Activated CD4-positive, alpha-beta T cell treated with anti-CD3 and anti-CD28 coated beads, Interleukin-2, amount 50 U/mL, for 24 hours (primary cell): ENCODE measurements at regions not wholly inside any gene's neighbourhood (a gene's known extent, or its start where the extent isn't known, plus 50 kb on each side); places are given as distances from the start of the nearest gene placed in this dataset.
"Not testable (repeated sequence)": the region's sequence is repeated elsewhere in the genome, so short reads cannot be mapped to it uniquely, and the experiment has no call there.

ENCODE experiments used
- DNase-seq, 2 donors: peaks; one replicate each; pipeline ENCODE4 v3.0.0-alpha.2; 2020; ENCODE audit warnings: low read depth in 1 of 2, low spot score in 1 of 2

DNA sequence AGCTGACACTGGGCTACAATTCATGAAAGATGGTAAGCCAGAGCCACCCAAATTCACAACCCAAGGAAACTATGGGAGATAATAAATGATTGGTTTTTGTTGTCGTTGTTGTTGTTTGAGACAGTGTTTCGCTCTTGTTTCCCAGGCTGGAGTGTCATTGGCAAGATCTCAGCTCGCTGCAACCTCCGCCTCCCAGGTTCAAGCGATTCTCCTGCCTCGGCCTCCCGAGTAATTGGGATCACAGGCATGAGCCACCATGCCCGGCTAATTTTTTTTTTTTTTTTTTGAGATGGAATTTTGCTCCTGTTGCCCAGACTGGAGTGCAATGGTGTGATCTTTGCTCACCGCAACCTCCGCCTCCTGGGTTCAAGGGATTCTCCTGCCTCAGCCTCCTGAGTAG lies 65.9 kb upstream of the METTL9 start:
- not testable (repeated sequence) for DNase-seq

- not testable (repeated sequence) for DNase-seq
Measured at GRCh38 chr16:21534561-21534960, 64.8 kb upstream of the METTL9 start.

DNA sequence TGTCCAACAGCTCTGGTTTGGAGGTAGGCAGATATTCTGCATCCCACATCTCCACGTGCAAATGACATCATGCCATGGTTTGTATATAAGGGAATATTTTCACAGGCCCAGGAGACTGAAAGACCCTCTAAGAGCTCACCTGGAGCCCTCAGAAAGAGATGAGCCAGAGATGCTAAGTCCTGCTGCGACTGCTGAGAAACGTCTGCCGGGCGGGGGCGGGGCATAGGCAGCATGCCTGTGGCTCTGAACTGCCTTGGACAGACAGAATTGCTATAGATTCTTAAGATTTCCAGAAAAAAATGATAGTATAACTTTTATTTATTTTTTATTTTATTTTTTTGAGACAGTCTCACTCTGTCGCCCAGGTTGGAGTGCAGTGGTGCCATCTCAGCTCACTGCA lies 64.2 kb upstream of the METTL9 start:
- DNase-seq, result not testable (repeated sequence)

GRCh38 chr16:21536740-21537139 lies 62.6 kb upstream of the METTL9 start:
- not testable (repeated sequence) for DNase-seq

DNA sequence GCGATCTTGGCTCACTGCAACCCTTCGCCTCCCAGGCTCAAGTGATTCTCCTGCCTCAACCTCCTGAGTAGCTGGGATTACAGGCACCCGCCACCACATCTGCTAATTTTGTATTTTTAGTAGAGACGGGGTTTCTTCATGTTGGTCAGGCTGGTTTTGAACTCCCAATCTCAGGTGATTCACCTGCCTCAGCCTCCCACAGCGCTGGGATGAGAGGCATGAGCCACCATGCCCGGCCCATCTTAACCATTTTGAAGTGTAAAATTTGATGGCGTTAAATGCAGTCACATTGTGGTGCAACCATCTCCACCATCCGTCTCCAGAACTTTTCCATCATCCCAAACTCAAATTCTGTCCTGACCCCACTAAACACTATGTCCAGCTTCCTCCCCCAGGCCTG lies 61.8 kb upstream of the METTL9 start:
- DNase-seq, result not testable (repeated sequence)

DNA sequence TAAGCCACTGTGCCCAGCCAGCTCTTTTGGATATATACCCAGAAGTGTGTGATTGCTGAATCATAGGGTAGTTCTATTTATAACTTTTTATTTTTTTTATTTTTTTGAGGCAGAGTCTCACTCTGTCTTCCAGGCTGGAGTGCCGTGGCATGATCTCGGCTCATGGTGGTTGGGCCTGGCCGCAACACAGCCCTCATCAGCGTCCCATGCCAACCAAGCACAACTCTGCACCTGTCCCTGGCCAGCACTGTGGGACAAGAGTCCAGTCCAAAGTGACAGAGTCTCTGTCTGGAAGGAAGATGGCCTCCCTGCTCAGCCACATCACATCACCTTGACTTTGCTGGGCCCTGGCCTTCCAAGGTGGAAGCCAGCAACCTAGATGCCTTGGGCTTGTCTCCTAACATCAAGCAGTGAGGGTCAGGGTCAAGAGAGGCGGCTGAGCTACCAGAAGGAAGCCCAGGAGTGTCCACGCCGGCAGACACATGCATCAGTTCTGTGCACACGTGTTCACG lies 60.2 kb upstream of the METTL9 start:
- DNase-seq, result not testable (repeated sequence)

DNA sequence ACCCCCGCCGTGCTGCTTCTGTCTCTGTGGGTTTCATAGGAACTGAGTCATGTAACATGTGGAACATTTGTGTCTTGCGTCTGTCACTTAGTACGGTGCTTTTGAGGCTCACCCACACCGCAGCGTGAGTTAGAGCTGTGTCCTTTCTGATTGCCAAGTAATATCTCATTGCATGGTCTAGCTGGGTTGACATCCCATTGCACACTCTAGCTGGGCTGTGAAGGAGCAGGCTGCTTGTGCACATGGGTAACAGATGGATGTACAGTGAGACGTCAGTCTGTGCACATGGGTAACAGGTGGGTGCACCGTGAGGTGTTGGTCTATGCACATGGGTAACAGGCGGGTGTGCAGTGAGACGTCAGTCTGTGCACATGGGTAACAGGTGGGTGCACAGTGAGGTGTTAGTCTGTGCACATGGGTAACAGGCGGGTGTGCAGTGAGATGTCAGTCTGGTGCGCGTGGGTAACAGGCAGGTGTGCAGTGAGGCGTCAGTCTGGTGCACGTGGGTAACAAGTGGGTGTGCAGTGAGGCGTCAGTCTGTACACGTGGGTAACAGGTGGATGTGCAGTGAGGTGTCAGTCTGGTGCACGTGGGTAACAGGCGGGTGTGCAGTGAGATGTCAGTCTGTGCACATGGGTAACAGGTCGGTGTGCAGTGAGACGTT lies 58.5 kb upstream of the METTL9 start:
- peak; percentile 43 to 69 for DNase-seq

DNA sequence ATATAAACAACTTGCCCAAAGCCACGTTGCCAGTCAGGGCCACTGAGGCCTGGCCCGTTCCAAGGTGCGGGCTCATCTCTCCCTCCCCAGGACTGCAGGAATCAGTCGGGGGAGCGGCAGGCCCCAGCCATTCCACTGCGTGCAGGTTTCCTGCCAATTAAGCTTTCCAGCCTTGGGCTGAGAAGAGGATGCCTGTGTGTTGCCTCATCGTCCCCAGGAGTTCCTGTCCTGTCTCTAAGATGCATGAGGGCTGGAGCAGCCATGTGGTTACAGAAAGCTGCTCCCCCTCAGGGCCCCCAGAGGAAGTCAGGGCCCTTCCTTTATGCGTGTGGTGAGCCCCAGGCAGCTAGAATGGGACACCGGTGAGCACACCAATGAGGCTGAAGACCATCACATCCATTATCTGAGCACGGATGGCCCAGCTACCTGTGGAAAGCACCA lies 57.7 kb upstream of the METTL9 start:
- DNase-seq, result not testable (repeated sequence)

DNA sequence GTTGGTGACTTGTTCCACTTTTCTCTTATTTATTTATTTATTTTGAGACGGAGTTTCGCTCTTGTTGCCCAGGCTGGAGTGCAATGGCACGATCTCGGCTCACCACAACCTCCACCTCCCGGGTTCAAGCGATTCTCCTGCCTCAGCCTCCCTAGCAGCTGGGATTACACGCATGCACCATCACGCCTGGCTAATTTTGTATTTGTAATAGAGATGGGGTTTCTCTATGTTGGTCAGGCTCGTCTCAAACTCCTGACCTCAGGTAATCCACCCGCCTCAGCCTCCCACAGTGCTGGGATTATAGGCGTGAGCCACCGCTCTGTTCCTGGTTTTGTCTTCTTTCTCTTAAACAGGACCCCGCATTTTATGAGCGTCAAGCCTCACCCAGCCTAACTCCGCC lies 57.3 kb upstream of the METTL9 start:
- not testable (repeated sequence) for DNase-seq

DNA sequence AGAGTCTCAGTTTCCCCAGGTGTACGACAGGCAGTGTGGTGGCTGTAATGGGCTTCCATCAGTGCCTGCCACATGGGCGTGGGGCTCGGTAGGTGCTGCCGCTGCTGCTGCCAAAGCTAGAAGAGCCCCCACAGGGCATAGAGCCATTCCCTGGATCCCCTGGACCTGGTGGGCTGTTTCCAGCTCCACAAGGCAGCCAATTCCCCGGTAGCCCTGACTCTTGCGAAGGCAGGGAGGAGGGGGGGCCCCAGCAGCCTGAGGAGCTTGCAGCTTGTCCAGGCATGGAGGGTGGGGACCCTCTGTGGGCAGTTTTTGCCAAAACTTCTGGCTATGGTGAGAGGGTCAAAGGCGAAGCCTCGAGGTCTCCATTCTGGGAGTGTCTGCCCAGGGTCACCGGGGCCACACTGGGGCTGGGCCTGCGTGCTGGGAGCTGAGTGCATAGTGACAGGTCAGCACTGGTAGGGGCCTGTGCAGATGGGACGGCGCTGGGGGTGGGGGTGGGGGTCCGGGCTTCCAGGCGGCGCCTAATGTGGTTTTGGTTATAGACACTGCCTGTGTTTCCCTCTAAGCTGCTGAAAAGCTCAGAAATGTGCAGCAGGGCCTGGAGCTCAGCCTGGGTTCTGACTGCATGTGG lies 56.8 kb upstream of the METTL9 start:
- not testable (repeated sequence) for DNase-seq

DNA sequence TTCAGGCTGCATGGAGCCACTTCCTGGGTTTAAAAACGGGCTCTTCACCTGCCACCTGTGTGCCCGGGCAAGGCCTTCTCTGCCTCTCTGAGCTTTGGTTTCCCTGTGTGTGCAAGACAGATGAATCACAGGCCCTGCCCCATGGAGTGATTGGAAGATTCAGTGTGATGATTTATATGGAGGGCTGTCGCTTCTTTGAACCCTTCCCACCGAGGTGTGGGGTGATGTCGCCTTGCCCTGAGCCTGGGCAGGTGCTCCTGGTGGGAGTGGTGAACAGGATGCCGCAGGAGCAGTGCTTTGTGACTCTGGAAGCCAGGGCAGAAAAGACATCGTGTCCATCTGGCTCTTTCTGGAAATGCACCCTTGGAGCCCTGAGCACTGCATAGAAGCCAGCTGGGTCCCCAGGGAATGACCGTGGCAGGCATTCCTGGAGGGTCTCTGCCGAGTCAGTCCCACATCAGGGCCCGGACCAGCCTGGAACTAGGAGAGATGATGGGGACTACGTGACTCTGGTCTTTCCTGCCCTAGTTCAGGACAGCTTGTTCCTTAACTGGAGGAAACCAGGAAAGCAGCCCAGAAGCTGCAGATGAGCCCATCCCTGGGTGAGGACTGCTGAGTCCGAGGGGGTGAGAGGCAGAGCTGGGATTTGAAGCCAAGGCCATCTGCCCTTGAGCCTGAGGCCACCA lies 56.1 kb upstream of the METTL9 start:
- DNase-seq, result not testable (repeated sequence)

DNA sequence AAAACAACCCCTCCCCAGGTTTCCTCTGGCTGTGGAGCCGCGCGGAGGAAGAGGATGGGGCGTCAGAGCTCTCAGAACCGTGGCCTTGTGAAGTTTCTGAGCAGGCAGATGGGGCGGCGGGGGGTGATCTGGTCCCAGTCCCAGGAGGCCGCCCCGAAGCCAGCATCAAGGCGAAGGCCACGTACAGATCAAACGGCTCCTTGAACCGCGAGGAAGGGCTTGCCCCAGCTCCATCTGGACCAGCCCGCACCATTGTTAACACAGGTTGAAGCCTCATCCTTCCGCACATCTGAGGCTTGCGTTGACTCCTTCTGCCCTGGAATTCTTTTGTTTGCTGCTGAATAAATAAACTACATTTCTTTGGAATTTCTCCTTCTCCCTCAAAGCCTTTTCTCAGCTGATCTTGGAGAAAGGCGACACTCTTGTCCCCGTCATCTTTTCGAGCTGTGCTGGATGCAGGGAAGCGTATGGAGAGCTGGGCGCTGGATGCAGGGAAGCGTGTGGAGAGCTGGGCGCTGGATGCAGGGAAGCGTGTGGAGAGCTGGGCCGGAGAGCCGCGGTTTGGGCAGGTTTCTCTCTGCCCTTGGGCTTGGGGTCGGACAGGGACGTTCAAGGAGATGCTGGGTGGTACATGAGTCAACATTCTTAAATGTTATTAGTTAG lies 53.6 kb upstream of the METTL9 start:
- DNase-seq, result not testable (repeated sequence)

GRCh38 chr16:21549396-21549795 lies 50.0 kb upstream of the METTL9 start:
- not testable (repeated sequence) for DNase-seq
